Thymus (tissue), 11 donors: ENCODE measurements at regions not wholly inside any gene's neighbourhood (a gene's known extent, or its start where the extent isn't known, plus 50 kb on each side); places are given as distances from the start of the nearest gene placed in this dataset.

ENCODE experiments used
- DNase-seq, 9 donors: peaks; one replicate each; pipeline ENCODE4 v3.0.0-alpha.2; 2013; ENCODE audit warnings: low spot score in 9 of 9, low read depth in 6 of 9, missing footprints in 1 of 9
- H3K27ac ChIP-seq, 2 donors: one replicate each; pipeline ENCODE4 v1.5.1; 2013; ENCODE audit warnings: control low read depth in 1 of 2, low read depth in 1 of 2, low read length in 1 of 2, mild to moderate bottlenecking in 1 of 2, moderate library complexity in 1 of 2
- H3K27me3 ChIP-seq, 2 donors: one replicate each; pipeline ENCODE4 v1.5.1; 2013; ENCODE audit warnings: low read length in 1 of 2; ENCODE audit not compliant: control insufficient read depth in 2 of 2, insufficient read depth in 1 of 2
- H3K36me3 ChIP-seq, 2 donors: one replicate each; pipeline ENCODE4 v1.5.1; 2013; ENCODE audit warnings: low read length in 1 of 2, mild to moderate bottlenecking in 1 of 2, moderate library complexity in 1 of 2; ENCODE audit not compliant: control insufficient read depth in 2 of 2, insufficient read depth in 2 of 2
- H3K4me1 ChIP-seq, 2 donors: one replicate each; pipeline ENCODE4 v1.5.1; 2013; ENCODE audit warnings: low read length in 2 of 2; ENCODE audit not compliant: control insufficient read depth in 2 of 2, insufficient read depth in 2 of 2
- H3K4me3 ChIP-seq, 2 donors: one replicate each; pipeline ENCODE4 v1.5.1; 2013; ENCODE audit warnings: low read length in 2 of 2, control low read depth in 1 of 2, mild to moderate bottlenecking in 1 of 2
- H3K9me3 ChIP-seq, 2 donors: one replicate each; pipeline ENCODE4 v1.5.1; 2013; ENCODE audit warnings: low read length in 1 of 2, mild to moderate bottlenecking in 1 of 2; ENCODE audit not compliant: control insufficient read depth in 2 of 2, insufficient read depth in 1 of 2
- WGBS: extraction: QIAGEN DNeasy Blood & Tissue Kit; methylation state at CpG from one replicate; pipeline ENCODE4 v1.1.7; 2013; 5-methylcytosine and 5-hydroxymethylcytosine counted together
- donor health status: healthy.

GRCh38 chr3:36244728-36245127 is 135.6 kb upstream of the STAC start:
- H3K9me3 ChIP-seq, result no peaks in the 10 kb centered on the region
- no peaks in the 10 kb centered on the region for H3K27me3 ChIP-seq
- 99% methylated on average over 1 of the region's 1 CpG for WGBS
- no peak for DNase-seq
- H3K4me1 ChIP-seq, result no peaks in the 10 kb centered on the region
- H3K4me3 ChIP-seq, result no peak overlapping the region
- no peak overlapping the region for H3K27ac ChIP-seq
- H3K36me3 ChIP-seq, result no peaks in the 10 kb centered on the region

- H3K4me3 ChIP-seq, result no peak overlapping the region
- no peak overlapping the region for H3K27ac ChIP-seq
- DNase-seq, result no peak
- H3K36me3 ChIP-seq, result no peaks in the 10 kb centered on the region
- no peaks in the 10 kb centered on the region for H3K4me1 ChIP-seq
- WGBS, result 97% methylated on average over 3 of the region's 3 CpGs
- no peaks in the 10 kb centered on the region for H3K27me3 ChIP-seq
- H3K9me3 ChIP-seq, result peaks cover 0 to 6% of the 10 kb centered on the region in 2 donors
Observed at GRCh38 chr3:36248374-36248773, 131.9 kb upstream of the STAC start.

GRCh38 chr3:36250191-36250590 is 130.1 kb upstream of the STAC start:
- DNase-seq, result no peak
- 91% methylated on average over 1 of the region's 1 CpG for WGBS
- H3K27me3 ChIP-seq, result no peaks in the 10 kb centered on the region

GRCh38 chr3:36257158-36257852 is 123.0 kb upstream of the STAC start:
- H3K27ac ChIP-seq, result no peak overlapping the region
- DNase-seq, result no peak
- no peak overlapping the region for H3K4me3 ChIP-seq
- no peaks in the 10 kb centered on the region for H3K4me1 ChIP-seq
- 98% methylated on average over 3 of the region's 3 CpGs for WGBS
- no peaks in the 10 kb centered on the region for H3K36me3 ChIP-seq
- no peaks in the 10 kb centered on the region for H3K9me3 ChIP-seq
- no peaks in the 10 kb centered on the region for H3K27me3 ChIP-seq

More at GRCh38 chr3:36250191-36250590, 130.1 kb upstream of the STAC start:
- no peaks in the 10 kb centered on the region for H3K36me3 ChIP-seq
- H3K27ac ChIP-seq, result no peak overlapping the region
- H3K4me3 ChIP-seq, result no peak overlapping the region
- no peaks in the 10 kb centered on the region for H3K4me1 ChIP-seq
- H3K9me3 ChIP-seq, result peaks cover 0 to 6% of the 10 kb centered on the region in 2 donors

GRCh38 chr3:36258421-36258820 is 121.9 kb upstream of the STAC start:
- Histone ChIP-seq H3K27me3 (no peaks in the 10 kb centered on the region), H3K4me3 (no peak overlapping the region), H3K9me3 (no peaks in the 10 kb centered on the region), H3K27ac (no peak overlapping the region), H3K36me3 (no peaks in the 10 kb centered on the region), H3K4me1 (no peaks in the 10 kb centered on the region)
- WGBS, result 93% methylated on average over 1 of the region's 1 CpG
- no peak for DNase-seq

GRCh38 chr3:36259580-36259979 is 120.7 kb upstream of the STAC start:
- Histone ChIP-seq H3K27me3 (no peaks in the 10 kb centered on the region), H3K4me3 (no peak overlapping the region), H3K9me3 (peaks cover 0 to 8% of the 10 kb centered on the region in 2 donors), H3K27ac (no peak overlapping the region), H3K4me1 (no peaks in the 10 kb centered on the region), H3K36me3 (no peaks in the 10 kb centered on the region)
- 97% methylated on average over 3 of the region's 3 CpGs for WGBS
- no peak for DNase-seq

GRCh38 chr3:36269274-36269673 is 111.0 kb upstream of the STAC start:
- Histone ChIP-seq H3K4me1 (no peaks in the 10 kb centered on the region), H3K27me3 (no peaks in the 10 kb centered on the region), H3K4me3 (no peak overlapping the region), H3K27ac (no peak overlapping the region), H3K36me3 (no peaks in the 10 kb centered on the region), H3K9me3 (peaks cover 0 to 1% of the 10 kb centered on the region in 2 donors)
- 88% methylated on average over 2 of the region's 2 CpGs for WGBS
- no peak for DNase-seq

- Histone ChIP-seq H3K4me1 (no peaks in the 10 kb centered on the region), H3K9me3 (no peaks in the 10 kb centered on the region), H3K27ac (no peak overlapping the region), H3K4me3 (no peak overlapping the region), H3K36me3 (no peaks in the 10 kb centered on the region), H3K27me3 (no peaks in the 10 kb centered on the region)
- WGBS, result 84% methylated on average over 3 of the region's 3 CpGs
- no peak for DNase-seq
Observed at GRCh38 chr3:36282766-36283165, 97.5 kb upstream of the STAC start.

GRCh38 chr3:36295296-36295695 is 85.0 kb upstream of the STAC start:
- no peaks in the 10 kb centered on the region for H3K9me3 ChIP-seq
- H3K4me3 ChIP-seq, result no peak overlapping the region
- no peaks in the 10 kb centered on the region for H3K36me3 ChIP-seq
- H3K27ac ChIP-seq, result no peak overlapping the region
- H3K4me1 ChIP-seq, result no peaks in the 10 kb centered on the region
- H3K27me3 ChIP-seq, result no peaks in the 10 kb centered on the region
- no peak for DNase-seq
